HG03064 (cell line): ENCODE measurements at regions not wholly inside any gene's neighbourhood (a gene's known extent, or its start where the extent isn't known, plus 50 kb on each side); places are given as distances from the start of the nearest gene placed in this dataset.

Source experiments
- ATAC-seq: cut with Tn5 transposase; IDR thresholded peaks from one replicate; pipeline ENCODE4 v1.9.1; 2021; ENCODE audit warnings: low read depth; ENCODE audit not compliant: unreplicated experiment

DNA sequence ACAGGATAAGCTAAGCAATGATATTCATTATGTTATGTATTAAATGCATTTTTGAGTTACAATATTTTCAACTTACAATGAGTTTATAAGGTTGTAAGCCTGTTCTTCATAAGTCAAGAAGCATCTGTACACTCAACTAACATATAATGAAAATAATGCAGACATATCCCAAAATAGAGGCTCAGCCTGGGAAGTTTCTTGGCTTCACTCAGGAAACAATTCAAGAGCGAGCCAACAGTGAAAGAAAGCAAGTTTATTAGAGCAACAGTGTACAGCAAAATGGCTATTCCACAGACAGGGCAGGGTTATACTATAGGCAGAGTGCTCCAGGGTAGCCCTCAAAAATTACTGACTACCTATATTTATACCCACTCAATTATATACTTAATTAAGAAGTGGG is 1581.8 kb downstream of the HACE1 start:
- ATAC-seq = no peak

DNA sequence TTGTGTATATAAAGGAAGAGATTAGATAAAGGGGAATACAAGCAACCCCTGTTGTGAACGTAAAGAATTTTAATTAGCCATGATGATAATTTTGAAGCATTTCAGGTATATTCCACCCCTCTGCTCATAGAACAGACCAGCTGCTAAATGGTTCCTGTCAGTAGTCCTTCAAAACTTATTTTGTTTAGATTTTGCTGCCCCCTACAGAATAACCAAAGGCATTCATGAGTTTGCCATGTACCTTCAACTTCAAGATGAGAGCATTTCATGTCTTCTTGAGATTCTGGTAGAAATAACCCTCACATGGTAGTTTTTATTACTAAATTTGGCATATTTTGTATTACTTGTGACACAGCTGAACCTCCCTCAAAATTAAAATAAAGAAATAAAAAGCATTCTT is 1586.7 kb downstream of the HACE1 start:
- ATAC-seq = no peak

DNA sequence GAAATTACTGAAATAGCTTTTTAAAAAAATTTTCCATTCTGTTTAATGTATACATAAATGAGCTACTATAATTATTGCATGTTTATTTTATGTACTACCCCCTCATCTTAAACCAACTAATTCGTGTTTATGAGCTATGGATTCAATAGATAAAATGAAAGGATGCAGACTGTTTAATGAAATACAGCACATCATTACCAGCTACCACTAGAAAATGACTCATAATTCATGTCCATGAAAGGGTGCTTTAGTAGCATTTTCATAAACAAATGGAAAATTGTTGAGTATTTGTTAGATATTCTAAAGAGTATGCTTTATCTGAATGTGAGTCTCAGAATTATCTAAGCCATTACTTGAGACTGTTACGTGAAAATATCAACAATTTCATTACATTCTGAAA is 1590.1 kb downstream of the HACE1 start:
- ATAC-seq = no peak

DNA sequence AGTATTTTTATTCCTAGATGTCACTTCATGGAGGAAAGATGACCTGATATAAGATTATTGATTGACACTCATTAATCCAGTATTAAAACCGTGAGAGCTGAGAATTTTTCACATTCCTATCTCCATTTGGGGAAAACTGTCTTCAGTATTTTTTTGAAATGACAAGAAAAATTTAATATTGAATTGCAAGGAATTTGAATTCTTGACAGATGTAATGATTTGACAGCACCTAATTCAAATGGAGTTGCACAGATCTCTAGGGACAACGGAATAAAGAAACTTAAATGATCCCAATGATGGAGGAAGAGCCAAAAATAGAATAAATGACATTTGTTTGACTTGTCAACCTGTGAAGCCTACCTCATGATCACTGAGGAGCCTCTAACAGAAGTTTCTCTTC is 1591.4 kb downstream of the HACE1 start:
- ATAC-seq = no peak

DNA sequence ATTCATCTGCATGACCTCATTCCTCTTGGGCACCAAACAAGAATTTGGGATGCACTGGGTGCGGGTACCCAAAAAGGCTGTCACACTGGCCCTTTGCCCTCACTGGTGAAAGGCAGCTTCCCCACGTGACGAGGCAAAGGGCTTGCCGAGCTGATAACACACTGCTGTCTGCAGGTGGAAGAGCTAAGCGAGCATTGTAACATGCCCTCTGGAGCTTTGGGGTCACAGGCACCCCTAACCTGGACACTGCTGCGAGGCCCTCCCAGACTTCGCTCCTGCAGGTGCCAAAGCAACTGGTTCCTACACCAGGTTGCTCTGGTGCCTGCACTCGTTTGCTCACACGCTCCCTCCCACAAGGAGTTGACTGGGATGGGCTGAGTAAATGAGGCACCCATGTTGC is 1595.7 kb downstream of the HACE1 start:
- ATAC-seq = no peak

DNA sequence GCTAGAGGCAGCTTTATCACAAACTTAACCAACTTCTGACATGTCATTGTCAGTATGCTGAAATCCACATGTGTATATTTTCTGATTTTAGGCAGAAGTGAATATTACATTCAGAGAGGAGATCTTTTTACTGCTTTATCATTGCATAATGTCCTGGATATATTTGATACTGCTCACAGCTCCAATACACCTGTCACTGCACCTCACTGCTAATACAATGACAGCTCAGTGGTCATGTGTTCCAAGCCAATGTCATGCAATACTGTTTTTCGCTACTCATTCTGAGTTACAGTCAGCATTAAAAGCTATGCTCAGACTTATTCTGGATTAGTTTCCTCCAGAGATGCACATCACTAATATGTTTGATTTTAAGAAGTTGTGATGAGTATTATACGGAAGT is 1604.6 kb downstream of the HACE1 start:
- no peak for ATAC-seq

DNA sequence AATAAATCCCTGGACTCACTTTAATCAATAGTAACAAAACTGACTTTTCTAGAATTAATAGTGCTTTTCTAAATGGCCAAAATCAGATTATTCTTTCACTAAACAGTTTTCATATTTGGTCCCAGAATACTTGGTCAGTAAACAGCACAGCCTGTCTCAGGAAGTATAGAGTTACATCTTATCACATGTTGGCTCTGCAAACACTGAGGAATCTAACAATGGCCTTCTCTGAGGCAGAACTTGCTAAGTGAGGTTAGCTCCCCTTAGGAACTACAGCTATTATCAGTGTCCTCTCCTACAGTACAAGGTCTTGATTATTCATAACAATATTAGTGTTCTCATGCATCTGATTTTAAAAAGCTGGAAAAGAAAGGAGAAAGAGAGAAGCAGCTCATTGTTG is 1622.8 kb downstream of the HACE1 start:
- ATAC-seq = no peak

- ATAC-seq = no peak
Observed at GRCh38 chr6:103231181-103231580, 1628.5 kb downstream of the HACE1 start.

- ATAC-seq = no peak
Observed at GRCh38 chr6:103215847-103216246, 1643.9 kb downstream of the HACE1 start.

GRCh38 chr6:103210686-103211085 is 1649.0 kb downstream of the HACE1 start:
- no peak for ATAC-seq

DNA sequence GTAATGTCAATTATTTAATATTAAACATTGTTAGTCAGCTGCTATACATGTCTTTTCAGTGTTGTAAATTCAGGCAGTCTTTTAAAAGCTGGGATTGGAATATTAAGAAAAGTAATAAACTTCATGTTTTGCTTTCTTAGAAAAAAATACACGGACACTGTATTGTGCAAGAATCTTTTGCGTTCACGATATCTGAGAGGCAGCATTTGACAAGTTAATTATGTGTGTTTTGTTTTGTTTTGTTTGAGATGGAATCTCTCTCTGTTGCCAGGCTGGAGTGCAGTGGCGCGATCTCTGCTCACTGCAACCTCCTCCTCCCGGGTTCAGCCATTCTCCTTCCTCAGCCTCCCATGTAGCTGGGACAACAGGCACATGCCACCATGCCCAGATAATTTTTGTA is 1661.3 kb downstream of the HACE1 start:
- no peak for ATAC-seq

DNA sequence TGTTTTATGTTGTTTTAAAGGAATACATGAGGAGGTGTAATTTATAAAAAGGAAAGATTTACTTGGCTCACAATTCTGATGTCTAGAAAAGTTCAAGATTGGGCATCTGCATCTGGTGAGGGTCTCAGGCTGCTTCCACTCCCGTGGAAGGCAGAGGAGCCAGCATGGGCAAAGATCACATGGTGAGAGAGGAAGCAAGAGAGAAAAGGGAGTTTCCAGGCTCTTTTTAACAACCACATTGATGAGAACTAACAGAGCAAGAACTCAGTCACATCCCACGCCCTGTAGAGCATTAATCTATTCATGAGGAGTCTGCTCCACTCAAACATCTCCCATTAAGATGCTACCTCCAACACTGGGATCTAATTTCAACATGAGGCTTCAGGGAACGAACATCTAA is 1666.3 kb downstream of the HACE1 start:
- no peak for ATAC-seq

GRCh38 chr6:103191391-103192093 is 1668.2 kb downstream of the HACE1 start:
- no peak for ATAC-seq

DNA sequence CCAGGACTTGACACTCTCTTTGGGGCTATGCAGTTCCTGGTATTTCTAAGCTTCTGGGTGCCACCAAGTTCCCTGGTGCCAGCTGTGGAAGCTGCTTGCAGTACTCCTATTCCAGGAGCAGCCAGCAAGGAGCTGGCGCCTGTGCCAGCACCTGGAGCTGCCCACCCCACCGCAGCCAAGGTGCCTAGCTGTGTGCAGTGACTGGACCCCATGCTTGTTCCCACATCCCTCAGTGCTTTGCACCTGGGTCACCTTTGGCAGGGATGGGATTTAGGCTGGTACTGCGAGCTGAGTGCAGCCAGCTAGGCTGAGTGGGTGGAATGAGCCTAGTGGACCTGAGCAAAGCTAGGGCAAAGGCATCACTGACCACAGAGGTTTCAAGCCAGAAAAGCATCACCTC is 1674.9 kb downstream of the HACE1 start:
- no peak for ATAC-seq

DNA sequence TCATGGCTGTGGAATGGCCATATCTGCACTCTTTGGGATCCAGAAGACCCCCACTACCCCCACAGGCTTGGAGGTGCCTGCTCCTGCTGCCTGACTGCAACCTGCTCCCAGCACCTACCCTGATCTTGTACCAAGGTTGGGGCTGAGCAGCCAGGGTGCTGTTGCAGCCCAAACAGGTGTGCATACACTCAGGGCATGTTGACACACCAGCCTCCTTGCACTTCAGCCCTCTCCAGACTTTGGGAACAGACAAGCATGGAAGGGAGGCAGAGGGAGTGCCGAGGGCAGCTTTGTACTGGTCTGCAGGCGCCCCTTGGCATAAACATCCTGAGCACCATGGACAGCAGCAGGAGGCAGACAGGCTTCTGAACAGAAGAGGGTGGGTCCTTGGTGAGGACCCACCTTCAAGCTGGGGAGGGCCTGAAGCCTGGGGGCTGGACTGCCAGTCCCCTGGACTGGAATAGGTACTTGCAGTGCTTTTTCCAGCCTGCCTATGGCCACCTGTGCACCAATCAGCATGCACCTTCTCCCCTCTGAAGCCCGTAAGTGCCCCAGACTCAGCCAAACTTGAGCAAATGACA is 1675.8 kb downstream of the HACE1 start:
- no peak for ATAC-seq

DNA sequence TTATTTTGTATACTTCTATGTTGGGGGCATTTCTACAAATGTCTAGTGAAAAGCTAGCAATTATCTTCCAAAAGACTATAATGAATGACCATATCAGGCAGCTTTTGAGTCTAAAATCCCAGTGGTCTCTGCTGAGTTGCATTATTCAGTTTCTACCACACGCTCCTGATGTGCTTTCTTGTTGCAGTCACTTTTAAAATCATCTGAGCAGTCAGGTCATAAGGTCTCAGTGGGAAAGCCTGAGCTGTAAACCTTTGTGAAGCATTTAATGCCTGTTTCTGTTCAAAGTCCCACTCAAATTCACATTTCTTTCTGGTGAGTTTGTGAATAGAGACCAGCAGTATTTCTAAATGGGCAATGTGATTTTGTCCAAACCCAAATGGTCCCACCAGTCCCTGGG is 1681.5 kb downstream of the HACE1 start:
- no peak for ATAC-seq

GRCh38 chr6:103177791-103178190 is 1681.9 kb downstream of the HACE1 start:
- no peak for ATAC-seq

GRCh38 chr6:103175056-103175455 is 1684.7 kb downstream of the HACE1 start:
- no peak for ATAC-seq

- no peak for ATAC-seq
Observed at GRCh38 chr6:103167345-103168071, 1692.2 kb downstream of the HACE1 start.

- ATAC-seq = no peak
Observed at GRCh38 chr6:103154779-103155572, 1704.7 kb downstream of the HACE1 start.

DNA sequence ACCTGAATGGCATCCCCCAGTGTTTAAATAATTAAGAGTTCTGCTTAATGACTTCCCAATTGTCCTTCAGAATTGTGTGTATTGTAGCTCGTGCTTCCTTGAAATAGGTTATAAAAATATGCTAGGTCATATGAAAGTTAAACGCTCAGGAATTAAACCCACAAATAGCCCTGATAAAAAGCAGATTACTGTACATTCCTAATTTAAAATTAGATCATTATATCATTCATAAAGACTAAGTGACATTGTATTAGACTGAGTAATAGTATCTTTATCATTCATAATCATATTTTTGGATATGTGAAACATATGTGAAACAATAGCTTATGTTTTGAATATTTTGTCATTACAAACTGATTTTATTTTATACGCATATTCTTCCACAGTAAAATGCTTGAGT is 1706.7 kb downstream of the HACE1 start:
- ATAC-seq = no peak
